HG03442 (cell line): ENCODE measurements at regions not wholly inside any gene's neighbourhood (a gene's known extent, or its start where the extent isn't known, plus 50 kb on each side); places are given as distances from the start of the nearest gene placed in this dataset.
"Not testable (repeated sequence)": the region's sequence is repeated elsewhere in the genome, so short reads cannot be mapped to it uniquely, and the experiment has no call there.

Experiments
- ATAC-seq: cut with Tn5 transposase; IDR thresholded peaks from one replicate; pipeline ENCODE4 v1.9.1; 2021; ENCODE audit warnings: mild to moderate bottlenecking, moderate library complexity; ENCODE audit not compliant: unreplicated experiment

DNA sequence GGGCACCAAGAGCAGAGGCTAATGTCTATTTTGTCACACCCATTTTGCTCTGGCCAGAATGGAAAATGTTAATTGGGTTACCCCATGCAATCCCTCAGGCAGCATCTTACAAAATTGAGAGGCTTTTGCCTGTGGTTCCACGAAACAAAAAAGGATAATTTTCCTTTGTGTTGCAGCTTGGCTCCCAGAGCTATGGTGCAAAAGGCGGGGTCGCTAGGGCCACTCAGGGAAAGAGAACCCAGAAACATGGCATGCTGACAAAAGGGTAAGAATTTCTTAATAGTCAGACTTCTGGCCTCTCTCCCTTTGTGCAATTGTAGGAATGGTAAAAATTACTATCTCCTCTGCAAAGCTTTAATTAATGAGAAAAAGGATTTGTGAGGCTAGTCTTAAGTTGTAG is 119.6 kb upstream of the BANK1 start:
- no peak for ATAC-seq

GRCh38 chr4:101670370-101670769 is 120.2 kb upstream of the BANK1 start:
- ATAC-seq, result no peak

GRCh38 chr4:101669832-101670188 is 120.7 kb upstream of the BANK1 start:
- no peak for ATAC-seq

- no peak for ATAC-seq
Observed at GRCh38 chr4:101669138-101669831, 121.2 kb upstream of the BANK1 start.

DNA sequence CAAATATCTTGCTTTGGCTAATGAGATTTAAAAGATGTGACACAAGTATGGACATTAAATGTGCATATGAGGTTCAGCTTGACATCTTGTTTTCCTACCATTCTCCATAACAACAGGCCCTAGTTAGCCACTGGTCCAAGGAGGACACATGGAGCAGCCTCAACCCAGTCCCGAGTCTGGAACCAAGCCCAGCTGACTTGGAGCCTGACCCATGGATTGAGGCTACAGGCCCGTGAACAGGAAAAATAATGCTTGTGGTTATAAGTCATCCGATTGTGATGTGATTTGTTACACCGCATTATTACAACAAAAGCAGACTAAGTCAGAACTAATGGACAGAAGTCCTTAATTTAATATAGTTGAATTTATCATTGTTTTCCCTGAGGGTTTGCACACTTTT is 123.2 kb upstream of the BANK1 start:
- ATAC-seq, result no peak

GRCh38 chr4:101660607-101661006 is 129.9 kb upstream of the BANK1 start:
- no peak for ATAC-seq

DNA sequence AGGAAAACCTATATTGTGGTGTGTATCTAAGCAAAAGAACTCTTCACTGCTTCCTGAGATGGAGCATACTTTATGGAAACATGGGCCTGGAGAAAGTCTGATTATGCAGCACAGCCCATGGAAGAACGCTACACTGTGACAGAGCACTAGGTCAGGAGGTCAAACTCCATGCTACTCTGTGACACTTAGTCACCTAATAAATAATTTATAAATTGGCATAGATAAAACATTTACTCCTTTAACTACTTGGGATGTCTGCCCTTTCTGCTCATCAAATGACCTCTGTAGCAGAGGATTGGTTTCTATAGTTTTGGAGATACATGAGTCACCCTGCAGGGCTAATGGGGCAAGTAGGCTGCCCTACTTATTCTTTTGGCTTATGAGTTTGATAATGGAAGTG is 134.7 kb upstream of the BANK1 start:
- ATAC-seq, result no peak

DNA sequence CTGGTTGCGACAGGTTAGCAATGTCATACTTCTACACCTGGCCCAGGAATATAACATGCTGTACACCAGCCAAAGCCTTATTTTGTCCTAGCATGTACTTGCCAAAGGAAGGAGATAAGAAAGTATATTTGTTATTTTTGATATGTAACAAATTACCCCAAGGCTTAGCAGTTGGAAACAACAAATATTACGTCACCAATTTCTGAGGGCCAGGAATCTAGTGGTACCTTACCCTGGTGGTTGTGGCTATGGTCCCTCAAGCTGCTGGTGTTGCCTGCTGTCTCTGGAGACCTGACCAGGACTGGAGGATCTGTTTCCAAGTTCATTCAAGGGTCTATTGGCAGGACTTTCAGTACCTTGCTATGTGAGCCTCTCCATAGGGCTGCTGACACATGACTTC is 135.5 kb upstream of the BANK1 start:
- no peak for ATAC-seq

- ATAC-seq, result no peak
Observed at GRCh38 chr4:101651778-101652177, 138.8 kb upstream of the BANK1 start.

GRCh38 chr4:101649790-101650515 is 140.6 kb upstream of the BANK1 start:
- ATAC-seq, result no peak

DNA sequence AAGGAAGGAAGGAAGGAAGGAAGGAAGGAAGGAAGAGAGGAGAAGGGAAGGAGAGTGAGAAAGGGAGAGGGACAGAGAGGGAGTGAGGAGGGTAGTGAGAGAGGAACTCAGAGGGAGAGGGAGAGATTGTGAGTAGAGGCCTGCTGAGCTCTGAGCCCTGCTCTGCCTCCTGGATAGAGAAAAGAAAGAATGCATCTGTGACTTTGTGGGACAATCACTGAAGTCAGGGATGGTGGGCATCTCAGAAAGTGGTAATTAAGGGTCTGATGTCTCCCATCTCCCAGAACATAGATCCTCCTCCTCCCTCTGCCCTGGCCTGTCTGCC is 142.9 kb upstream of the BANK1 start:
- no peak for ATAC-seq

GRCh38 chr4:101644516-101644915 is 146.0 kb upstream of the BANK1 start:
- no peak for ATAC-seq

DNA sequence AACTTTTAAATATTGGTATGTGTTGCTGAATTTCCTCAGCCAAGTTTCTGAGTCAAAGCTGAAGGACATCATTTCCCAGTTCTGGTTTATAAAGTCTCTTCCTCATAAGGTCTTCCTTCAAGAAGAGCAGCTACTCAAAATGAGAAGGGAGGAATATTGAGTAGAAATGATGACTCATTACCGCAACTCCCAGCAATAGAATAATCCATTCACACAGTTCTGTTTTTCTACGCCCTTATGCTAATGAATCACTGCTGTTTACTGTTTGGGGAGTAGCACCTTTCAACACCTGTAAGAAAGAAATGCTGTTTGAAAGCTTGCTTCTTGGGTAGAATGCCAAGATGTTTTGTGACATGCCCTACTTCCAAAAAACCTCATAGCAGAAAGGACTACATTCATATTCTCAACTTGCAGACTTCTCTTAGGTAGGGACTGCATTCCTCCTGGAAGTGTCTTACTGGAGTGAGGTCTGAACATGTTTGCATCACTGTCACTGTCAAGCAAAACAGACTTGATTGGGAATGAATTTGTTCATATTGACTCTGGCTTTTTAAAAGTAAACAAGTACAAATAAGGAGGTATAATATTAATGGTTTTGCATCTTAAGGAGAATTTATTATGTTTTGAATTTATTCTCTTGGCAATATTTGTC is 147.2 kb upstream of the BANK1 start:
- no peak for ATAC-seq

- ATAC-seq, result not testable (repeated sequence)
Observed at GRCh38 chr4:101632766-101633165, 157.8 kb upstream of the BANK1 start.

- ATAC-seq, result no peak
Observed at GRCh38 chr4:101630319-101630986, 160.1 kb upstream of the BANK1 start.

DNA sequence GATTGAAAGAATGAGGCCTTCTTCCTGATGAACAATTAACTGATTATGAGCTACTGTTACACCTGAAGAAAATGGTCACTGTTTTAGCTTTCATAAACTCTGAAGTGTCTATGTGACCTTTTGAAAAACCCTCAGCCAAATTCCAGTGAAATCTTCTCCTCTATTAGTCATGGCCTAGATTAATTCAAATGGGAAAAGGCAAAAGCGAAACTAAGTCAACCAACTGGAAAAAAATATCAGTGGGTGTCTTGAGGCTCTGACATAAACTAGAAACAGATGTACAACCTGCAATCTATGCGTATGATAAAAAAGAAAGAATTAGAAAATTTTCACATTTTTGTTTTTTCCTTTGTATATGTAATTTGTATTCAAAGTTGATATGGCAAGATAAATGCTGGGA is 169.4 kb upstream of the BANK1 start:
- ATAC-seq, result no peak

DNA sequence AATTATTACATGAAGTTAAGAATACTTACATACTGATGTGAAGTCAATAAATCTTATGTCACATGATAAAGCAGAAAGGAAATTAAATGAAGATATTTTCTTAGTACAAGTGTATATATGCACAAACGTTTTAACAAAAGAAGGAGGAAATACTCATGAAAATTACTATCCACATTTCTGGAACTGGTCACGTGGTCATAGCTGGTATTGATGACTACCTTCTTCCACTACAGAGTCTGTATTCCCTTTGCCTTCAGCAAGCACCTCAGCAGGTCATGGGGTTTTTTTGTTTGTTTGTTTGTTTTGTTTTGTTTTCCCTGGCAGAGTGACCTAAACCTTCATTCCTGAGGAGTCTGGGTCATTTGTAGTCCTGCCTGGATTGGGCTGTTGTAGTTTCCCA is 174.9 kb upstream of the BANK1 start:
- ATAC-seq, result no peak

- ATAC-seq, result not testable (repeated sequence)
Observed at GRCh38 chr4:101606989-101607388, 183.5 kb upstream of the BANK1 start.

DNA sequence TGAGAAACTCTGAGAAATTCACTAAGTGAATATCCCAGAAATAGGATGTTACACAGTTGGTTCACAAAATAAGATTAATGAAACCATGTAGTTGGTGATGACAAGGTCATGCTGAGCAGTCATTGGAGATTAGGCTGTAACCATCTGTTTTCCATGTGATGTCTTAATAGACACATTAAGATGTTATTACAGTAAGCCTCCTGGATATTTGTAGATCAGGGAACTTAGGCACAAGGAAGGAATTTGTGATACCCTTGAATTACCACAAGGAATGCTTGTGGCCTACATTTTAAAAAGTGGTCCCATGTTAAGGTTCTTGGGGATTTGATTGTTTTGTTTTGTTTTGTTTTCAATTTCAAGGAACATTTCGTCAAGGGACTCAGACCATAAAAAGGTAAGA is 185.6 kb upstream of the BANK1 start:
- ATAC-seq, result no peak

GRCh38 chr4:101600287-101600686 is 190.2 kb upstream of the BANK1 start:
- ATAC-seq, result no peak

- ATAC-seq, result no peak
Observed at GRCh38 chr4:101599620-101600019, 190.9 kb upstream of the BANK1 start.
